ENCODE measurements at regions not wholly inside any gene's neighbourhood (a gene's known extent, or its start where the extent isn't known, plus 50 kb on each side); places are given as distances from the start of the nearest gene placed in this dataset.

- ChIA-PET CTCF (interaction anchor here (1.0 to 2.3 kb wide), 3 partner anchors 8 to 231 kb away, joined by 4 to 10 read pairs (median 7); no protein-coding TSS in a partner anchor), RAD21 (ENCODE audit: unreplicated experiment) (interaction anchor here (1.1 to 1.4 kb wide), 2 partner anchors 25 to 173 kb away, joined by 3 to 4 read pairs; partner anchors contain the start of gene NDFIP2), POLR2A (interaction anchor here (1.1 kb wide), 1 partner anchor 8 kb away, joined by 3 read pairs; no protein-coding TSS in a partner anchor), SMC1A (ENCODE audit: uncharacterized antibody, unreplicated experiment) (interaction anchor here (1.4 to 2.7 kb wide), 6 partner anchors 10 to 30 kb away, joined by 4 to 9 read pairs (median 7); no protein-coding TSS in a partner anchor)
- Histone ChIP-seq H3K4me1 (ENCODE audit: control insufficient read depth, insufficient read depth, low read length) (no peaks in the 10 kb centered on the region), H3K27me3 (replicated peaks in 1 of 2; ENCODE audit: control insufficient read depth in 2 of 2, insufficient read depth in 2 of 2, low read length in 1 of 2) (no peaks in the 10 kb centered on the region), H3K9me3 (replicated peaks; ENCODE audit: control insufficient read depth, insufficient read depth, low read length) (no peaks in the 10 kb centered on the region), H3K4me3 (no peak overlapping the region), H4K20me1 (ENCODE audit: control insufficient read depth, insufficient read depth) (no peaks in the 10 kb centered on the region), H3K4me2 (ENCODE audit: control insufficient read depth, insufficient read depth) (no peak overlapping the region), H3K79me2 (ENCODE audit: control insufficient read depth, insufficient read depth, low read length) (no peaks in the 10 kb centered on the region), H3K36me3 (ENCODE audit: control insufficient read depth in 2 of 2, insufficient read depth in 2 of 2, low read length in 1 of 2) (no peaks in the 10 kb centered on the region), H3K9ac (ENCODE audit: control insufficient read depth, insufficient read depth, low read length) (no peak overlapping the region), H3K27ac (ENCODE audit: control insufficient read depth, insufficient read depth) (no peak overlapping the region), H2AFZ (ENCODE audit: control insufficient read depth, low read depth, low read length) (no peak overlapping the region)
- BruUV-seq (replicated peaks) = no TSS peak
- intact Hi-C loops (cut with micrococcal nuclease; ENCODE audit: unreplicated experiment) = no loop called here
- no peak for FAIRE-seq
- in situ Hi-C loops (cut with MboI) = no loop called here
- no peak for TF ChIP-seq ZZZ3 (IDR thresholded peaks at IDR 0.05; ENCODE audit: control insufficient read depth, insufficient read length, low read depth)
- TF ChIP-seq FOXM1 (IDR thresholded peaks at IDR 0.05; ENCODE audit: low read depth, low read length) = no peak
- TF ChIP-seq POLR2AphosphoS5 (IDR thresholded peaks at IDR 0.05; ENCODE audit: low read length) = no peak
- no peak for TF ChIP-seq CUX1 (IDR thresholded peaks at IDR 0.05; ENCODE audit: insufficient replicate concordance, low read depth, low read length)
- no peak for TF ChIP-seq NBN (IDR thresholded peaks at IDR 0.05)
- TF ChIP-seq SIN3A (IDR thresholded peaks at IDR 0.05; ENCODE audit: low read depth, low read length) = no peak
- TF ChIP-seq E2F4 (IDR thresholded peaks at IDR 0.05; ENCODE audit: low read depth, low read length) = no peak
- no peak for DNase-seq (ENCODE audit: low read depth, low spot score)
- no peak for ATAC-seq
Measured at GRCh38 chr13:79654520-79654919, 173.6 kb downstream of the NDFIP2 start.

All from GM12878 (cell line).